GM19395 (cell line): ENCODE measurements at regions not wholly inside any gene's neighbourhood (a gene's known extent, or its start where the extent isn't known, plus 50 kb on each side); places are given as distances from the start of the nearest gene placed in this dataset.
"Not testable (repeated sequence)": the region's sequence is repeated elsewhere in the genome, so short reads cannot be mapped to it uniquely, and the experiment has no call there.

Source experiments
- ATAC-seq: cut with Tn5 transposase; IDR thresholded peaks from one replicate; pipeline ENCODE4 v1.9.1; 2021; ENCODE audit warnings: mild to moderate bottlenecking, moderate library complexity; ENCODE audit not compliant: unreplicated experiment

GRCh38 chr9:102518324-102518723 is 476.8 kb upstream of the CYLC2 start:
- ATAC-seq = no peak

GRCh38 chr9:102514541-102514940 is 480.6 kb upstream of the CYLC2 start:
- no peak for ATAC-seq

GRCh38 chr9:102507044-102507687 is 488.0 kb upstream of the CYLC2 start:
- peak; percentile 52 for ATAC-seq

- no peak for ATAC-seq
These were observed 488.7 kb upstream of the CYLC2 start for GRCh38 chr9:102506406-102506805.

GRCh38 chr9:102499468-102499867 is 495.7 kb upstream of the CYLC2 start:
- no peak for ATAC-seq

- ATAC-seq = no peak
These were observed 497.4 kb upstream of the CYLC2 start for GRCh38 chr9:102497709-102498108.

- not testable (repeated sequence) for ATAC-seq
These were observed 508.2 kb upstream of the CYLC2 start for GRCh38 chr9:102486976-102487375.

GRCh38 chr9:102483651-102484050 is 511.5 kb upstream of the CYLC2 start:
- ATAC-seq = no peak

- no peak for ATAC-seq
These were observed 512.4 kb upstream of the CYLC2 start for GRCh38 chr9:102482776-102483175.

- no peak for ATAC-seq
These were observed 515.9 kb upstream of the CYLC2 start for GRCh38 chr9:102479191-102479590.

- ATAC-seq = no peak
These were observed 520.8 kb upstream of the CYLC2 start for GRCh38 chr9:102474357-102474756.

- not testable (repeated sequence) for ATAC-seq
These were observed 525.7 kb upstream of the CYLC2 start for GRCh38 chr9:102469430-102469829.

GRCh38 chr9:102461156-102461819 is 533.8 kb upstream of the CYLC2 start:
- no peak for ATAC-seq

GRCh38 chr9:102459828-102460227 is 535.3 kb upstream of the CYLC2 start:
- no peak for ATAC-seq

GRCh38 chr9:102456562-102456961 is 538.6 kb upstream of the CYLC2 start:
- ATAC-seq = no peak

GRCh38 chr9:102445906-102446305 is 549.2 kb upstream of the CYLC2 start:
- ATAC-seq = no peak

GRCh38 chr9:102445181-102445747 is 549.9 kb upstream of the CYLC2 start:
- peak; percentile 56 for ATAC-seq

- no peak for ATAC-seq
These were observed 555.5 kb upstream of the CYLC2 start for GRCh38 chr9:102439583-102439982.

- ATAC-seq = not testable (repeated sequence)
These were observed 558.5 kb upstream of the CYLC2 start for GRCh38 chr9:102436599-102436998.

GRCh38 chr9:102435427-102435826 is 559.7 kb upstream of the CYLC2 start:
- ATAC-seq = no peak

GRCh38 chr9:102434545-102434944 is 560.6 kb upstream of the CYLC2 start:
- no peak for ATAC-seq

GRCh38 chr9:102428305-102428704 is 566.8 kb upstream of the CYLC2 start:
- ATAC-seq = no peak
